HEK293T (cell line): ENCODE measurements at regions not wholly inside any gene's neighbourhood (a gene's known extent, or its start where the extent isn't known, plus 50 kb on each side); places are given as distances from the start of the nearest gene placed in this dataset.

Experiments used
- ARNT ChIP-seq: fragments of 450-650 bp; IDR thresholded peaks from 2 replicates; pipeline ENCODE4 v1.6.1; 2017; ENCODE audit warnings: mild to moderate bottlenecking
- BHLHE40 ChIP-seq: fragments of 450-650 bp; IDR thresholded peaks from 2 replicates; pipeline ENCODE4 v1.6.1; 2016; ENCODE audit warnings: mild to moderate bottlenecking, moderate library complexity, borderline replicate concordance
- ELF4 ChIP-seq: fragments of 450-650 bp; IDR thresholded peaks from 2 replicates; pipeline ENCODE4 v1.6.1; 2017; ENCODE audit warnings: antibody characterized with exemption
- FOXA1 ChIP-seq: fragments of 450-650 bp; IDR thresholded peaks from 2 replicates; pipeline ENCODE4 v1.6.1; 2016; ENCODE audit warnings: mild to moderate bottlenecking
- FOXK2 ChIP-seq: fragments of 450-650 bp; IDR thresholded peaks from 2 replicates; pipeline ENCODE4 v1.6.1; 2016; ENCODE audit warnings: mild to moderate bottlenecking
- FOXM1 ChIP-seq: fragments of 450-650 bp; IDR thresholded peaks from 2 replicates; pipeline ENCODE4 v1.6.1; 2017; ENCODE audit warnings: mild to moderate bottlenecking, borderline replicate concordance
- L3MBTL2 ChIP-seq: fragments of 450-650 bp; conservative IDR thresholded peaks from 2 replicates; pipeline ENCODE4 v1.6.1; 2016; ENCODE audit warnings: mild to moderate bottlenecking
- LEF1 ChIP-seq: fragments of 450-650 bp; IDR thresholded peaks from 2 replicates; pipeline ENCODE4 v1.6.1; 2017; ENCODE audit warnings: mild to moderate bottlenecking, borderline replicate concordance
- NFRKB ChIP-seq: fragments of 450-650 bp; IDR thresholded peaks from 2 replicates; pipeline ENCODE4 v1.6.1; 2016; ENCODE audit warnings: mild to moderate bottlenecking, moderate library complexity
- SP1 ChIP-seq: fragments of 450-650 bp; IDR thresholded peaks from 2 replicates; pipeline ENCODE4 v1.6.1; 2017
- SUZ12 ChIP-seq: fragments of 450-650 bp; IDR thresholded peaks from 2 replicates; pipeline ENCODE4 v1.6.1; 2016; ENCODE audit warnings: mild to moderate bottlenecking
- TARDBP ChIP-seq: fragments of 450-650 bp; IDR thresholded peaks from 2 replicates; pipeline ENCODE4 v1.6.1; 2016
- ZNF384 ChIP-seq: fragments of 450-650 bp; IDR thresholded peaks from 2 replicates; pipeline ENCODE4 v1.6.1; 2016
- TF ChIP-seq, protein P1 (sequence below): fragments of 450-650 bp; IDR thresholded peaks from 2 replicates; pipeline ENCODE4 v1.6.1; 2016

DNA sequence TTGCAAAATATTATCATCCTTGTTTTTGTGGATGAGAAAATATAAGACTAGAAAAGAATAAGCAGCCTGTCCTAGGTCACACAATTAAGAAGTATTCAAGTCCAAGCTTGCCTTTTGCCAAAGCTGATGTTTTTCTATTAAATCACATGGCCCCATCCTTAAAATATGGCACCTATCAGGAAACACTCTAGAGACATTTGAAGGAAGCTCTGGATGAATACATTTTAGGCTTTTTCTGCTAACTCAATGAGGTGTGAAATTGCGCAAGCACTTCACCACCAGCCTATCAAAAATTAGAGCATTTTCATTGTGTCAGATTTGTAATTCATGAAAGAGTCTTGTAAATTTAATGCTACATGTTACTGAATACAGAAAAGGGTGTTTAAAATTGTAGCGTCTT lies 251.1 kb upstream of the MAD2L1 start:
- TF ChIP-seq, protein P1, sequence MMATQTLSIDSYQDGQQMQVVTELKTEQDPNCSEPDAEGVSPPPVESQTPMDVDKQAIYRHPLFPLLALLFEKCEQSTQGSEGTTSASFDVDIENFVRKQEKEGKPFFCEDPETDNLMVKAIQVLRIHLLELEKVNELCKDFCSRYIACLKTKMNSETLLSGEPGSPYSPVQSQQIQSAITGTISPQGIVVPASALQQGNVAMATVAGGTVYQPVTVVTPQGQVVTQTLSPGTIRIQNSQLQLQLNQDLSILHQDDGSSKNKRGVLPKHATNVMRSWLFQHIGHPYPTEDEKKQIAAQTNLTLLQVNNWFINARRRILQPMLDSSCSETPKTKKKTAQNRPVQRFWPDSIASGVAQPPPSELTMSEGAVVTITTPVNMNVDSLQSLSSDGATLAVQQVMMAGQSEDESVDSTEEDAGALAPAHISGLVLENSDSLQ = no peak
- no peak for TF ChIP-seq SUZ12
- no peak for TF ChIP-seq SP1
- peak; percentile 35; the same call in 1 of the 2 replicates for TF ChIP-seq L3MBTL2
- no peak for TF ChIP-seq ZNF384
- TF ChIP-seq FOXA1 = no peak
- TF ChIP-seq BHLHE40 = no peak
- TF ChIP-seq ARNT = no peak
- TF ChIP-seq TARDBP = no peak
- TF ChIP-seq LEF1 = no peak
- TF ChIP-seq NFRKB = no peak
- no peak for TF ChIP-seq FOXK2
- no peak for TF ChIP-seq ELF4
- TF ChIP-seq FOXM1 = no peak
